WTC11 (cell line): ENCODE measurements at regions not wholly inside any gene's neighbourhood (a gene's known extent, or its start where the extent isn't known, plus 50 kb on each side); places are given as distances from the start of the nearest gene placed in this dataset.

ENCODE experiments used
- ATAC-seq: fragments of 200-7000 bp; cut with Tn5 transposase; 2 replicates; pipeline ENCODE4 v1.10.0; 2021; ENCODE audit warnings: mild to moderate bottlenecking, moderate library complexity
- CTCF ChIA-PET: fragments of 300-600 bp; sonication (Branson Sonifier 250); formaldehyde crosslinking; loops from one replicate; lab custom pipeline; 2021; ENCODE audit warnings: antibody characterized with exemption; lab: Charles Lee
- POLR2A ChIA-PET: fragments of 350-600 bp; sonication (Branson Sonifier 250); formaldehyde crosslinking; loops from one replicate; lab custom pipeline; 2021; ENCODE audit warnings: antibody characterized with exemption; lab: Charles Lee
- DNase-seq: peaks from one replicate; pipeline ENCODE4 v3.0.0; 2021; ENCODE audit warnings: low spot score
- H3K27ac Mint-ChIP-seq: 2 replicates; pipeline ENCODE4 v1.8.0; 2021; ENCODE audit warnings: mixed read lengths
- H3K27me3 Mint-ChIP-seq: 2 replicates; pipeline ENCODE4 v1.8.0; 2021; ENCODE audit warnings: low read depth, mild to moderate bottlenecking, moderate library complexity, mixed read lengths
- H3K36me3 Mint-ChIP-seq: 2 replicates; pipeline ENCODE4 v1.8.0; 2021; ENCODE audit warnings: mixed read lengths
- H3K4me1 Mint-ChIP-seq: 2 replicates; pipeline ENCODE4 v1.8.0; 2022; ENCODE audit warnings: mixed read lengths
- H3K4me3 Mint-ChIP-seq: 2 replicates; pipeline ENCODE4 v1.8.0; 2021; ENCODE audit warnings: mild to moderate bottlenecking, moderate library complexity, mixed read lengths
- H3K9me3 Mint-ChIP-seq: 2 replicates; pipeline ENCODE4 v1.8.0; 2021; ENCODE audit warnings: mixed read lengths
- CTCF ChIP-seq: fragments of 200-600 bp; IDR thresholded peaks from 2 replicates; pipeline ENCODE4 v1.8.0; 2022; ENCODE audit warnings: antibody characterized with exemption
- E2F1 ChIP-seq: sonication (generic); formaldehyde crosslinking; IDR thresholded peaks from 2 replicates; pipeline ENCODE4 v1.8.0; 2022; ENCODE audit warnings: mild to moderate bottlenecking, missing genetic modification reagents
- ETV6 ChIP-seq: sonication (generic); formaldehyde crosslinking; IDR thresholded peaks from 2 replicates; pipeline ENCODE4 v1.8.1; 2022; ENCODE audit warnings: mild to moderate bottlenecking, missing genetic modification reagents
- GABPB1 ChIP-seq: sonication (generic); formaldehyde crosslinking; IDR thresholded peaks from 2 replicates; pipeline ENCODE4 v1.8.1; 2023; ENCODE audit warnings: mild to moderate bottlenecking, missing genetic modification reagents
- HMGXB4 ChIP-seq: sonication (generic); formaldehyde crosslinking; IDR thresholded peaks from 2 replicates; pipeline ENCODE4 v1.8.1; 2023; ENCODE audit warnings: mild to moderate bottlenecking, moderate library complexity, missing genetic modification reagents
- NR2C2 ChIP-seq: sonication (generic); formaldehyde crosslinking; IDR thresholded peaks from 2 replicates; pipeline ENCODE4 v1.8.0; 2022; ENCODE audit warnings: mild to moderate bottlenecking, missing genetic modification reagents
- PRDM15 ChIP-seq: sonication (generic); formaldehyde crosslinking; IDR thresholded peaks from 2 replicates; pipeline ENCODE4 v1.8.0; 2022; ENCODE audit warnings: missing genetic modification reagents
- STAT6 ChIP-seq: sonication (generic); formaldehyde crosslinking; conservative IDR thresholded peaks from 2 replicates; pipeline ENCODE4 v1.8.1; 2023; ENCODE audit warnings: mild to moderate bottlenecking, low read depth, missing genetic modification reagents, moderate library complexity
- ZMAT4 ChIP-seq: fragments of 250-450 bp; sonication (Bioruptor Pico); IDR thresholded peaks from 2 replicates; pipeline ENCODE4 v1.9.0; 2021; ENCODE audit warnings: mild to moderate bottlenecking
- ZNF219 ChIP-seq: sonication (generic); formaldehyde crosslinking; IDR thresholded peaks from 2 replicates; pipeline ENCODE4 v1.8.0; 2023; ENCODE audit warnings: missing genetic modification reagents, mild to moderate bottlenecking, borderline replicate concordance
- ZNF671 ChIP-seq: fragments of 250-450 bp; sonication (Bioruptor Pico); IDR thresholded peaks from 2 replicates; pipeline ENCODE4 v1.8.0; 2021; ENCODE audit warnings: mild to moderate bottlenecking
- TF ChIP-seq, protein P1 (sequence below): sonication (generic); formaldehyde crosslinking; IDR thresholded peaks from 2 replicates; pipeline ENCODE4 v1.8.1; 2023; ENCODE audit warnings: mild to moderate bottlenecking, missing genetic modification reagents, moderate library complexity
- TF ChIP-seq, protein P2 (sequence below): sonication (generic); formaldehyde crosslinking; IDR thresholded peaks from 2 replicates; pipeline ENCODE4 v1.8.1; 2023; ENCODE audit warnings: mild to moderate bottlenecking, missing genetic modification reagents
- TF ChIP-seq, protein P3 (sequence below): sonication (generic); formaldehyde crosslinking; IDR thresholded peaks from 2 replicates; pipeline ENCODE4 v1.8.0; 2022; ENCODE audit warnings: mild to moderate bottlenecking, missing genetic modification reagents
- TF ChIP-seq, protein P4 (sequence below): sonication (generic); formaldehyde crosslinking; IDR thresholded peaks from 2 replicates; pipeline ENCODE4 v1.8.0; 2022; ENCODE audit warnings: mild to moderate bottlenecking, missing genetic modification reagents
- TF ChIP-seq, protein P5 (sequence below): sonication (generic); formaldehyde crosslinking; IDR thresholded peaks from 2 replicates; pipeline ENCODE4 v1.8.1; 2022; ENCODE audit warnings: mild to moderate bottlenecking, missing genetic modification reagents, moderate library complexity, borderline replicate concordance

- Mint-ChIP-seq H3K27ac (no peak overlapping the region), H3K36me3 (peaks cover 7% of the 10 kb centered on the region), H3K27me3 (no peaks in the 10 kb centered on the region), H3K4me1 (peaks cover 24% of the 10 kb centered on the region), H3K4me3 (no peak overlapping the region), H3K9me3 (peaks cover 18% of the 10 kb centered on the region)
- ChIA-PET POLR2A (no interaction called here), CTCF (no interaction called here)
- no peak for DNase-seq
- no peak for TF ChIP-seq NR2C2 (CRISPR knock-in tag)
- TF ChIP-seq, protein P1, sequence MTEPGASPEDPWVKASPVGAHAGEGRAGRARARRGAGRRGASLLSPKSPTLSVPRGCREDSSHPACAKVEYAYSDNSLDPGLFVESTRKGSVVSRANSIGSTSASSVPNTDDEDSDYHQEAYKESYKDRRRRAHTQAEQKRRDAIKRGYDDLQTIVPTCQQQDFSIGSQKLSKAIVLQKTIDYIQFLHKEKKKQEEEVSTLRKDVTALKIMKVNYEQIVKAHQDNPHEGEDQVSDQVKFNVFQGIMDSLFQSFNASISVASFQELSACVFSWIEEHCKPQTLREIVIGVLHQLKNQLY (CRISPR knock-in tag), result no peak
- no peak for ATAC-seq
Observed at GRCh38 chr13:44120849-44121755, 241.4 kb downstream of the LACC1 start.

GRCh38 chr13:44124352-44124751 is 244.6 kb downstream of the LACC1 start:
- Mint-ChIP-seq H3K27ac (no peak overlapping the region), H3K27me3 (no peaks in the 10 kb centered on the region), H3K36me3 (peaks cover 7% of the 10 kb centered on the region), H3K4me3 (no peak overlapping the region), H3K9me3 (peaks cover 18% of the 10 kb centered on the region), H3K4me1 (no peaks in the 10 kb centered on the region)
- ChIA-PET POLR2A (no interaction called here), CTCF (no interaction called here)
- TF ChIP-seq STAT6 (CRISPR knock-in tag) (no peak), ETV6 (CRISPR knock-in tag) (no peak), E2F1 (CRISPR knock-in tag) (no peak), ZNF671 (CRISPR knock-in tag) (no peak), PRDM15 (no peak), GABPB1 (no peak), ZMAT4 (CRISPR knock-in tag) (no peak), ZNF219 (CRISPR knock-in tag) (no peak), HMGXB4 (CRISPR knock-in tag) (no peak), CTCF (no peak)
- TF ChIP-seq, protein P2, sequence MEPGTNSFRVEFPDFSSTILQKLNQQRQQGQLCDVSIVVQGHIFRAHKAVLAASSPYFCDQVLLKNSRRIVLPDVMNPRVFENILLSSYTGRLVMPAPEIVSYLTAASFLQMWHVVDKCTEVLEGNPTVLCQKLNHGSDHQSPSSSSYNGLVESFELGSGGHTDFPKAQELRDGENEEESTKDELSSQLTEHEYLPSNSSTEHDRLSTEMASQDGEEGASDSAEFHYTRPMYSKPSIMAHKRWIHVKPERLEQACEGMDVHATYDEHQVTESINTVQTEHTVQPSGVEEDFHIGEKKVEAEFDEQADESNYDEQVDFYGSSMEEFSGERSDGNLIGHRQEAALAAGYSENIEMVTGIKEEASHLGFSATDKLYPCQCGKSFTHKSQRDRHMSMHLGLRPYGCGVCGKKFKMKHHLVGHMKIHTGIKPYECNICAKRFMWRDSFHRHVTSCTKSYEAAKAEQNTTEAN (CRISPR knock-in tag), result no peak
- TF ChIP-seq, protein P3, sequence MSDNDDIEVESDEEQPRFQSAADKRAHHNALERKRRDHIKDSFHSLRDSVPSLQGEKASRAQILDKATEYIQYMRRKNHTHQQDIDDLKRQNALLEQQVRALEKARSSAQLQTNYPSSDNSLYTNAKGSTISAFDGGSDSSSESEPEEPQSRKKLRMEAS, result no peak
- TF ChIP-seq, protein P4, sequence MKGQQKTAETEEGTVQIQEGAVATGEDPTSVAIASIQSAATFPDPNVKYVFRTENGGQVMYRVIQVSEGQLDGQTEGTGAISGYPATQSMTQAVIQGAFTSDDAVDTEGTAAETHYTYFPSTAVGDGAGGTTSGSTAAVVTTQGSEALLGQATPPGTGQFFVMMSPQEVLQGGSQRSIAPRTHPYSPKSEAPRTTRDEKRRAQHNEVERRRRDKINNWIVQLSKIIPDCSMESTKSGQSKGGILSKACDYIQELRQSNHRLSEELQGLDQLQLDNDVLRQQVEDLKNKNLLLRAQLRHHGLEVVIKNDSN (CRISPR knock-in tag), result no peak
- TF ChIP-seq, protein P5, sequence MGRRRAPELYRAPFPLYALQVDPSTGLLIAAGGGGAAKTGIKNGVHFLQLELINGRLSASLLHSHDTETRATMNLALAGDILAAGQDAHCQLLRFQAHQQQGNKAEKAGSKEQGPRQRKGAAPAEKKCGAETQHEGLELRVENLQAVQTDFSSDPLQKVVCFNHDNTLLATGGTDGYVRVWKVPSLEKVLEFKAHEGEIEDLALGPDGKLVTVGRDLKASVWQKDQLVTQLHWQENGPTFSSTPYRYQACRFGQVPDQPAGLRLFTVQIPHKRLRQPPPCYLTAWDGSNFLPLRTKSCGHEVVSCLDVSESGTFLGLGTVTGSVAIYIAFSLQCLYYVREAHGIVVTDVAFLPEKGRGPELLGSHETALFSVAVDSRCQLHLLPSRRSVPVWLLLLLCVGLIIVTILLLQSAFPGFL, result no peak
- DNase-seq (no peak), ATAC-seq (no peak)
